ENCODE measurements at regions not wholly inside any gene's neighbourhood (a gene's known extent, or its start where the extent isn't known, plus 50 kb on each side); places are given as distances from the start of the nearest gene placed in this dataset.
A peak's percentile ranks its signal among the peaks of the same experiment; 100 is the strongest.

GRCh38 chr2:176637486-176638166, 368.4 kb downstream of the MTX2 start (continued):
- TF ChIP-seq PHF21A (CRISPR knock-in tag; IDR thresholded peaks at IDR 0.05), result 0 out of 2 replicates have a peak, but pooled peaks have one; percentile 39
- TF ChIP-seq ZFP82 (CRISPR knock-in tag; IDR thresholded peaks at IDR 0.05; ENCODE audit: borderline replicate concordance), result 0 out of 2 replicates have a peak, but pooled peaks have one; percentile 33
- TF ChIP-seq FIP1L1 (IDR thresholded peaks at IDR 0.05; ENCODE audit: borderline replicate concordance, insufficient read depth, low read depth, low read length), result no peak
- TF ChIP-seq ZNF891 (CRISPR knock-in tag; IDR thresholded peaks at IDR 0.05), result 0 out of 2 replicates have a peak, but pooled peaks have one; percentile 45
- TF ChIP-seq ZFX (CRISPR knock-in tag; IDR thresholded peaks at IDR 0.05; ENCODE audit: low read depth), result peak; percentile 28; the same call in 1 of the 2 replicates
- TF ChIP-seq TOPORS (CRISPR knock-in tag; IDR thresholded peaks at IDR 0.05), result 0 out of 2 replicates have a peak, but pooled peaks have one; percentile 44
- peak; percentile 74 for TF ChIP-seq ZNF777 (CRISPR knock-in tag; IDR thresholded peaks at IDR 0.05)
- TF ChIP-seq BCL3 (CRISPR knock-in tag; IDR thresholded peaks at IDR 0.05), result peak; percentile 21; the same call in 1 of the 2 replicates
- TF ChIP-seq KDM5B (CRISPR knock-in tag; IDR thresholded peaks at IDR 0.05; ENCODE audit: borderline replicate concordance), result peak; percentile 44; the same call in 1 of the 2 replicates
- TF ChIP-seq ZBED4 (CRISPR knock-in tag; IDR thresholded peaks at IDR 0.05; ENCODE audit: borderline replicate concordance), result no peak
- no peak for TF ChIP-seq PHF20 (CRISPR knock-in tag; IDR thresholded peaks at IDR 0.05)
- TF ChIP-seq PHB2 (IDR thresholded peaks at IDR 0.05; ENCODE audit: partially characterized antibody), result no peak
- 0 out of 2 replicates have a peak, but pooled peaks have one; percentile 12 for TF ChIP-seq ZNF776 (CRISPR knock-in tag; IDR thresholded peaks at IDR 0.05)
- TF ChIP-seq ZNF687 (CRISPR knock-in tag; IDR thresholded peaks at IDR 0.05), result peak; percentile 48; the same call in 1 of the 2 replicates
- no peak for TF ChIP-seq GTF2F1 (IDR thresholded peaks at IDR 0.05; ENCODE audit: low read length)
- no peak for TF ChIP-seq TBX2 (CRISPR knock-in tag; IDR thresholded peaks at IDR 0.05; ENCODE audit: borderline replicate concordance)
- TF ChIP-seq REXO4 (CRISPR knock-in tag; IDR thresholded peaks at IDR 0.05; ENCODE audit: borderline replicate concordance), result no peak
- 0 out of 2 replicates have a peak, but pooled peaks have one; percentile 25 for TF ChIP-seq MXD1 (CRISPR knock-in tag; IDR thresholded peaks at IDR 0.05)
- peak; percentile 89; the same call in 1 of the 2 replicates for TF ChIP-seq EZH2 (conservative IDR thresholded peaks at IDR 0.05; ENCODE audit: low read depth, low read length)

All from HepG2 (cell line).